DOHH2 (cell line): ENCODE measurements at regions not wholly inside any gene's neighbourhood (a gene's known extent, or its start where the extent isn't known, plus 50 kb on each side); places are given as distances from the start of the nearest gene placed in this dataset.

ENCODE experiments used
- EZH2phosphoT487 ChIP-seq: fragments of 200-600 bp; sonication (generic); IDR thresholded peaks from 2 replicates; pipeline ENCODE4 v1.6.1; 2017; ENCODE audit warnings: borderline replicate concordance, mild to moderate bottlenecking, antibody characterized with exemption, low read length, moderate library complexity, mixed read lengths
- TF ChIP-seq, protein P1 (sequence below): fragments of 200-600 bp; sonication (generic); IDR thresholded peaks from one replicate; pipeline ENCODE4 v1.5.1; 2014; ENCODE audit warnings: antibody characterized with exemption, mild to moderate bottlenecking, low read depth, low read length; ENCODE audit not compliant: poor library complexity, severe bottlenecking

DNA sequence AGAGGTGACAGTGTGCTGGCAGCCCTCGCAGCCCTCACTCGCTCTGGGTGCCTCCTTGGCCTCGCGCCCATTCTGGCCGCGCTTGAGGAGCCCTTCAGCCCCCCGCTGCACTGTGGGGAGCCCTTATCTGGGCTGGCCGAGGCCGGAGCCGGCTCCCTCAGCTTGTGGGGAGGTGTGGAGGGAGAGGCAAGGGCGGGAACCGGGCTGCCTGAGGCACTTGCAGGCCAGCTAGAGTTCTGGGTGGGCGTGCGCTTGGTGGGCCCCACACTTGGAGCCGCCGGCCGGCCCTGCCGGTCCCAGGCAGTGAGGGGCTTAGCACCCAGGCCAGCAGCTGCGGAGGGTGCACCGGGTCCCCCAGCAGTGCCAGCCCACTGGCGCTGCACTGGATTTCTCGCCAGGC is 1480.9 kb upstream of the SLC39A10 start:
- TF ChIP-seq, protein P1, sequence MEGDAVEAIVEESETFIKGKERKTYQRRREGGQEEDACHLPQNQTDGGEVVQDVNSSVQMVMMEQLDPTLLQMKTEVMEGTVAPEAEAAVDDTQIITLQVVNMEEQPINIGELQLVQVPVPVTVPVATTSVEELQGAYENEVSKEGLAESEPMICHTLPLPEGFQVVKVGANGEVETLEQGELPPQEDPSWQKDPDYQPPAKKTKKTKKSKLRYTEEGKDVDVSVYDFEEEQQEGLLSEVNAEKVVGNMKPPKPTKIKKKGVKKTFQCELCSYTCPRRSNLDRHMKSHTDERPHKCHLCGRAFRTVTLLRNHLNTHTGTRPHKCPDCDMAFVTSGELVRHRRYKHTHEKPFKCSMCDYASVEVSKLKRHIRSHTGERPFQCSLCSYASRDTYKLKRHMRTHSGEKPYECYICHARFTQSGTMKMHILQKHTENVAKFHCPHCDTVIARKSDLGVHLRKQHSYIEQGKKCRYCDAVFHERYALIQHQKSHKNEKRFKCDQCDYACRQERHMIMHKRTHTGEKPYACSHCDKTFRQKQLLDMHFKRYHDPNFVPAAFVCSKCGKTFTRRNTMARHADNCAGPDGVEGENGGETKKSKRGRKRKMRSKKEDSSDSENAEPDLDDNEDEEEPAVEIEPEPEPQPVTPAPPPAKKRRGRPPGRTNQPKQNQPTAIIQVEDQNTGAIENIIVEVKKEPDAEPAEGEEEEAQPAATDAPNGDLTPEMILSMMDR, result no peak
- no peak for TF ChIP-seq EZH2phosphoT487
